ENCODE measurements at regions not wholly inside any gene's neighbourhood (a gene's known extent, or its start where the extent isn't known, plus 50 kb on each side); places are given as distances from the start of the nearest gene placed in this dataset.

DNA sequence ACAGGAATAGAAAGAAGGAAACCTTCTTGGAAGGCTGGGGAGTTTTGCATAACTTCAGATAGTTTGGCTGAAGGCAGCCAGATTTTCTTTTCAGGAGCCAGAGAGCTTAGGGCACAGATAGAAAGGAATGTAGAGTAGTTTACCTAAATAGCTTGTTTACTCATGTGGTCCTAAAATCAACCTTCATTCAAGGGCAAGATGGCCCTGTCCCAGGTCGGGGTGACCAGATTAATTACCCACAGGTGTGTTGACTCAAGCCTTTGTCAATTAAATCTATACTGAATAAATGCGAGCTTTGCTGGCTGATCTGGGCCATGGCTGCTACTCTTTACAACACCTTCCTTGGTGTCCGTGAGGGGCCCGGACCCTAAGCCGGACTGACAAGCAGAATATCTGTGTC is 792.0 kb upstream of the MAN1A1 start:
- Histone ChIP-seq H3K27ac (no peak overlapping the region), H3K27me3 (no peaks in the 10 kb centered on the region), H3K36me3 (no peaks in the 10 kb centered on the region), H3K4me1 (no peaks in the 10 kb centered on the region), H3K9me3 (no peaks in the 10 kb centered on the region), H3K4me3 (replicated peaks in 1 of 3) (no peak overlapping the region)
- intact Hi-C loops (cut with DNase I), result no loop called here
- 80% methylated on average over 5 of the region's 5 CpGs for WGBS, 2 donors
- no peak for DNase-seq
- no peak for TF ChIP-seq POLR2A (IDR thresholded peaks at IDR 0.05)
- TF ChIP-seq, protein P1, sequence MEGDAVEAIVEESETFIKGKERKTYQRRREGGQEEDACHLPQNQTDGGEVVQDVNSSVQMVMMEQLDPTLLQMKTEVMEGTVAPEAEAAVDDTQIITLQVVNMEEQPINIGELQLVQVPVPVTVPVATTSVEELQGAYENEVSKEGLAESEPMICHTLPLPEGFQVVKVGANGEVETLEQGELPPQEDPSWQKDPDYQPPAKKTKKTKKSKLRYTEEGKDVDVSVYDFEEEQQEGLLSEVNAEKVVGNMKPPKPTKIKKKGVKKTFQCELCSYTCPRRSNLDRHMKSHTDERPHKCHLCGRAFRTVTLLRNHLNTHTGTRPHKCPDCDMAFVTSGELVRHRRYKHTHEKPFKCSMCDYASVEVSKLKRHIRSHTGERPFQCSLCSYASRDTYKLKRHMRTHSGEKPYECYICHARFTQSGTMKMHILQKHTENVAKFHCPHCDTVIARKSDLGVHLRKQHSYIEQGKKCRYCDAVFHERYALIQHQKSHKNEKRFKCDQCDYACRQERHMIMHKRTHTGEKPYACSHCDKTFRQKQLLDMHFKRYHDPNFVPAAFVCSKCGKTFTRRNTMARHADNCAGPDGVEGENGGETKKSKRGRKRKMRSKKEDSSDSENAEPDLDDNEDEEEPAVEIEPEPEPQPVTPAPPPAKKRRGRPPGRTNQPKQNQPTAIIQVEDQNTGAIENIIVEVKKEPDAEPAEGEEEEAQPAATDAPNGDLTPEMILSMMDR (IDR thresholded peaks at IDR 0.05), result no peak

DNA sequence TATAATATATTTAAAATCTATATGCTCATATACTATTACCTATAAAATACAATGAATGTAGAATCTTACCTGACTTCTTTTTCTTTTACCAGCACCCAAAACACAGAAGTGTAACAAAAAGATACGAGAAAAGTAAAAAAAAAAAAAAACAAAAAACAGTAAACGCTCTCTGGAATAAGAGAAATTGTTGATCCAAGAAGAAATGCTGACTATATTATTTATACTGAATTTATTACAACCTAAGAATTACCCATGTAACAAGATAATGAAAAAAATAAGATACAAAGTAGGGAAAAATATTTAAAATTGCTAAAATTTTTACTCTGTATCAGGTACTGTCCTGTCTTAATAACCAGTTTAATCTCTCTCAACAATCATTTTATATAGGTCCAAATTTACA is 787.9 kb upstream of the MAN1A1 start:
- Histone ChIP-seq H3K36me3 (no peaks in the 10 kb centered on the region), H3K9me3 (no peaks in the 10 kb centered on the region), H3K27ac (no peak overlapping the region), H3K4me3 (replicated peaks in 1 of 3) (no peak overlapping the region), H3K27me3 (no peaks in the 10 kb centered on the region), H3K4me1 (no peaks in the 10 kb centered on the region)
- WGBS, 2 donors, result 75 to 95% methylated on average over 2 of the region's 2 CpGs
- DNase-seq, result no peak
- intact Hi-C loops (cut with DNase I), result no loop called here
- TF ChIP-seq POLR2A (IDR thresholded peaks at IDR 0.05), result no peak
- TF ChIP-seq, protein P1 (IDR thresholded peaks at IDR 0.05), result no peak

DNA sequence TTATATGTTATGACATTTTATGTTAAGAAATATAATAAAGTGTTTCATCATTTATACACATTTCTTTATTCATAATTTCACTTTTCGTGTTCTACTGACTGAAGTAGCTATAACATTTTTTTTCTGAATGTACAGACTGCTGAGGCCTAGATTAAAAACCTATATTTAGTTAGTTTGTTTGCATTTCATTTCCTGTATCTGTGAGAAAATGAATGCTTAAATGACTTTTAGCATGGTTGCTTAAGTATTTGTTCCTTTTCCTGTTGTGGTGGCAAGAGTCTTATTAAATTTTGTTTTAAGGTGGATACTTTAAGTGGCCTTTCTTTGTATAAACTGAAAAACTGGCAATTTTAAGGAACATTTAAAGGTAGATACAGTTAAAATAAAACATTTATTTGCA is 779.7 kb upstream of the MAN1A1 start:
- Histone ChIP-seq H3K9me3 (no peaks in the 10 kb centered on the region), H3K4me1 (no peaks in the 10 kb centered on the region), H3K36me3 (no peaks in the 10 kb centered on the region), H3K27ac (no peak overlapping the region), H3K4me3 (replicated peaks in 1 of 3) (no peak overlapping the region), H3K27me3 (no peaks in the 10 kb centered on the region)
- no peak for DNase-seq
- no peak for TF ChIP-seq POLR2A (IDR thresholded peaks at IDR 0.05)
- TF ChIP-seq, protein P1 (IDR thresholded peaks at IDR 0.05), result no peak
- WGBS, 2 donors, result 80 to 82% methylated on average over 1 of the region's 1 CpG
- intact Hi-C loops (cut with DNase I), result no loop called here

DNA sequence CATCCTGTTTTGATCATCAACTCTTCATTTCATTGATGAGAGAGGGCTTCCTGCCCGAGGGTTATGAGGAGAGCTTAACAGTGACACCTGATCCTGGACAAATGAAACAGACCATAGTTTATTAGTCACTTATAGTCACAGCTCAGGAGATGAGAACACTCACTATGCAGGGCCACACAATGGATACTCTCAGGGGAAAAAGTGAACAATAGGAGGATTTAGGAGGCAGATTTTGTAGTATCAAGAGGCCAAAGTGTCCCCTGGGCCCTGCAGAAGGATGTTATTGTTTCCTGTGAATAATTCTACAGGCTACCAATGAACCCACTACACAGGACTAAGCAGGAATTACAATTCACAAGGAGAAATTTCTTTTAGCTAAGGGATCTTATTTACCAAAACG is 772.8 kb upstream of the MAN1A1 start:
- Histone ChIP-seq H3K36me3 (no peaks in the 10 kb centered on the region), H3K27me3 (no peaks in the 10 kb centered on the region), H3K4me3 (replicated peaks in 1 of 3) (no peak overlapping the region), H3K4me1 (no peaks in the 10 kb centered on the region), H3K9me3 (no peaks in the 10 kb centered on the region), H3K27ac (no peak overlapping the region)
- TF ChIP-seq, protein P1 (IDR thresholded peaks at IDR 0.05), result no peak
- TF ChIP-seq POLR2A (IDR thresholded peaks at IDR 0.05), result no peak
- intact Hi-C loops (cut with DNase I), result no loop called here
- no peak for DNase-seq
- WGBS, 2 donors, result 55 to 68% methylated on average over 2 of the region's 2 CpGs

DNA sequence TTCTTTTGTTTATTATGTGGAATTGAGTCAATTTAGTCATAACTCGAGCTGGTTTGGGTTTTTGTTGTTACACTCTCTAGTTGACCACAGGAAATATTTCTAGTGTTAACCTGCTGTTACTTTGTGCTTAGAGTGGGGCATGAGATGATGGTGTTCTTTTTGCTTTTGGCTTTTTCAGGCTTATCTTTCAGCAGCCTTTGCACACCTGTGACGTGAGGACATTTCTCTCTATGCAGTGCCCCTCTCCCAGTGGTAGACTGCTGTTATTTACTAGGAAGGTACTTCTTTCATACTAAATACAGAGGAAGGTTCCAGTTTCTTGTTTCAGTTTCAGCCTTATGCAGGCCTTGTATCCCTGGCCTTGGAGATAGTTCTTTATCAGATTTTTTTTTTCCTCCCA is 766.8 kb upstream of the MAN1A1 start:
- Histone ChIP-seq H3K27me3 (no peaks in the 10 kb centered on the region), H3K36me3 (no peaks in the 10 kb centered on the region), H3K27ac (no peak overlapping the region), H3K9me3 (no peaks in the 10 kb centered on the region), H3K4me3 (replicated peaks in 1 of 3) (no peak overlapping the region), H3K4me1 (no peaks in the 10 kb centered on the region)
- no peak for DNase-seq
- WGBS, 2 donors, result 85 to 89% methylated on average over 2 of the region's 2 CpGs
- no peak for TF ChIP-seq POLR2A (IDR thresholded peaks at IDR 0.05)
- TF ChIP-seq, protein P1 (IDR thresholded peaks at IDR 0.05), result no peak
- intact Hi-C loops (cut with DNase I), result no loop called here
